ENCODE measurements at regions not wholly inside any gene's neighbourhood (a gene's known extent, or its start where the extent isn't known, plus 50 kb on each side); places are given as distances from the start of the nearest gene placed in this dataset.

DNA sequence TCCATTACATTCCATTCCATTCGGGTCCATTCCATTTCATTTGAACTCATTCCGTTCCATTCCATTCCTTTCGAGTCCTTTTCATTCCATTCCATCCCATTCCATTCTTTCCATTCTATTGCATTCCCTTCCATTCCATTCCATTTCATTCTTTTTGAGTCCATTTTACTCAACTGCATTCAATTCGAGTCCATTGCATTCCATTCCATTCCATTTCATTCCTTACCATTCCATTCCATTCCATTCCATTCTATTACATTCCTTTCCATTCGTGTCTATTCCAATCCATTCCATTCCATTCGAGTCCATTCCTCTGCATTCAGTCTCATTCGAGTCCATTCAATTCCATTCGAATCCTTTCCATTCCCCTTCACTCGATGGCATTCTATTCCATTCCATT is 1128.8 kb downstream of the RPIA start:
- no peak for TF ChIP-seq CTCF (conservative IDR thresholded peaks at IDR 0.05; ENCODE audit: low read length)
- no peak for TF ChIP-seq EZH2phosphoT487 (IDR thresholded peaks at IDR 0.05; ENCODE audit: borderline replicate concordance)
